GM18511 (cell line): ENCODE measurements at regions not wholly inside any gene's neighbourhood (a gene's known extent, or its start where the extent isn't known, plus 50 kb on each side); places are given as distances from the start of the nearest gene placed in this dataset.
"Not testable (repeated sequence)": the region's sequence is repeated elsewhere in the genome, so short reads cannot be mapped to it uniquely, and the experiment has no call there.

Experiments
- ATAC-seq: cut with Tn5 transposase; IDR thresholded peaks from one replicate; pipeline ENCODE4 v1.9.1; 2021; ENCODE audit warnings: mild to moderate bottlenecking, moderate library complexity; ENCODE audit not compliant: unreplicated experiment

DNA sequence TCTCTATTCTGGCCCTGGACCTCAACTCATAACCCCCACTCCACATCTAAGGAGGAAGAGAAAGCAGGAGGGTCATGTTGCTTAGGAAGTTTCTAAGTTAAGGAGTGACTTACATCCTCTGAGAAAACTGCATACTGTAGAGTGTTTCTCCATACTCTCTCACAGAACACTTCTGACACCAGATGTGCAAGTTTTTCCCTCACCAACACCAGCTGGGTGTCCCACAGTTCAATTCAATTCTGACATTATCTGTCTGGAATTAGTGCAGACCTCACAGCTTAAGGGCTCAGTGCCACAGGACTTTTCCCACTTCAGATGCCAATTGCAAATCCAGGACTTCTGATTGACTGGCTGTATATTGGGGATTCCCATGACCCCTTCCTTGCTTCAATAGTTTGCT, 89.0 kb upstream of the SFRP2 start:
- ATAC-seq, result no peak

GRCh38 chr4:153873741-153874140, 84.9 kb upstream of the SFRP2 start:
- ATAC-seq, result no peak

GRCh38 chr4:153866766-153867165, 77.9 kb upstream of the SFRP2 start:
- ATAC-seq, result not testable (repeated sequence)

DNA sequence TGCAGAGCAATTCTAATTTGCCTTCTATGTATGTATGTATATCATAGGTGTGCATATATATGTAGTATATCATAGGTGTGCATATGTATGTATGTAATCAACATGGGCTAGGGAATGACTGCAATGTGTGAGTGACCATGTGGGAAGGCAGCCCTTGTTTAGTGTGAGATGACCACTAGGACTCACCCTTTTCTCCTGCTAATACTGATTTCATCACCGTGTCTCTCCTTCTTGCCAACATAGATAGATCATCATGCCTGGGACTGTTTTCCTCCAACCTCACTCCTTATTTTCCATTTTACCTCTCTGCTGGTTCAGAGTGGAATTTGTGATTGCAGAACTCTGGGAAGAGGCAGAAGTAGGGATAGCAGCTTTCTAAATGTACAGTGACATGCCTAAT, 63.6 kb upstream of the SFRP2 start:
- no peak for ATAC-seq

DNA sequence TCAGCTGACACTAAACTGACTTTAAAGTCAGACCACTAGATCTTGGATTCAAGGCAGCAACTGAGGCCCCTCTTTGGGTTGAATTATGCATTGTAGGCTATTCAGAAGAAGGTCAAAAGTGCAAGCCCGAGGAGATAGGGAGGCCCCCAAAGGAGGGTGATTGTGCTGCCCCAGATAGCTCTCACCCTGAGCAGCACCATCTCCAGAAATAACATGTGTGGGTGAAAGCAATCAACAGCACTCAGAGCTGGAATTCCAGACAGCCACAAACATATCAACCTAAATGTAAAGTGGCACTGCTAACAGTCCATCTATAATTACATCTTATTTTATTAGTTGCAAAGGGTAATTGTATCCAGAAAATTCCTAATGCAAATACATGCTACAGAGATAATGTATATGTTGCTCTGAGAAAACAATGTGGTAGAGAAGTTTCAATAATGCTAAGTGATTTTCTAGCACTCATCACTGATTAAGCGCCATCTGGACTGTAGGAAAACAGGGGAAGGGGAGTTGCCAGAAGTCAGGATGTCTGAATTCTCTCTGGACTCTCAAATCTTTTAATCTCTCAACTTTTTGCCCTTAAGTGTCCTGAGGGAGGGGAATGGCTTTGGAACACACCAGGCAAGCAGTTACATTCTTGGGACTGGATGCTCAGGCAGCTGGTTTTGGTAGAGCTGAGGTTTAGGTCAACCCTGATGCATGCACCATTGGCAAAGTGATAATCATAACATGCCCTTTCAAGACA, 61.8 kb upstream of the SFRP2 start:
- no peak for ATAC-seq

- no peak for ATAC-seq
Measured at GRCh38 chr4:153844144-153844543, 55.3 kb upstream of the SFRP2 start.
